Suppressor macrophage treated with lipopolysaccharide for 4 hours (primary cell): ENCODE measurements at regions not wholly inside any gene's neighbourhood (a gene's known extent, or its start where the extent isn't known, plus 50 kb on each side); places are given as distances from the start of the nearest gene placed in this dataset.
"Not testable (repeated sequence)": the region's sequence is repeated elsewhere in the genome, so short reads cannot be mapped to it uniquely, and the experiment has no call there.

Source experiments
- DNase-seq: peaks from one replicate; pipeline ENCODE4 v3.0.0-alpha.2; 2020

DNA sequence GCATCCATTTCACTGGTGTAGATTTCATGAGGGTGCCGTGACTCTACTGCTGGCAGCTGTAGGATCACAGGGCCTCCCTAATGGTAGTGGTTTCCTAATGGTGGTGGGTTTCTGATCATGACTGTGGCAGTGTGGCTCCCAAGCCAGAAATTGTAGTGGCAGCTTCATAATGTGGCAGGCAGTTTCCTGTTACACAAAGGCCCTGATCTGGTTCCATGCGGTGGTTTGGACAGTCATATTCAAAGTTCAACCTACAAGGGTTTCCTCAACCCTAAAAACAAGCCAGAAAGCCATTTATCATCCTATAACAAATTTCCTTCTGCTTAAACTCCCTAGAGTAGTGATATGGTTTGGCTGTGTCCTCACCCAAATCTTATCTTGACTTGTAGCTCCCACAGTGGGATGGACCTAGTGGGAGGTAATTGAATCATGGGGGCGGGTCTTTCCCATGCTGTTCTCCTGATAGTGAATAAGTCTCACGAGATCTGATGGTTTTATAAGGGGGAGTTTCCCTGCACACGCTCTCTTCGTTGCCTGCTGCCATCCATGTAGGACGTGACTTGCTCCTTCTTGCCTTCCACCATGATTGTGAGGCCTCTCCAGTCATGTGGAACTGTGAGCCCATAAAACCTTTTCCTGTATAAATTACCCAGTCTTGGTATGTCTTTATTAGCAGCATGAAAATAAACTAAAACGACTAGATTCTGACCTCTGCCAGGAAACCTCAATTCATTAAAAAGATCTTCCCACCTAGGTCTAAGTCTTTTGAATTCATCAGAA, 257.1 kb downstream of the EFCAB11 start:
- DNase-seq: no peak

GRCh38 chr14:89695846-89696245, 258.7 kb downstream of the EFCAB11 start:
- DNase-seq: no peak

GRCh38 chr14:89690139-89690538, 264.4 kb downstream of the EFCAB11 start:
- no peak for DNase-seq

- not testable (repeated sequence) for DNase-seq
Observed at GRCh38 chr14:89689711-89690110, 264.8 kb downstream of the EFCAB11 start.

GRCh38 chr14:89688507-89689211, 265.9 kb downstream of the EFCAB11 start:
- no peak for DNase-seq

DNA sequence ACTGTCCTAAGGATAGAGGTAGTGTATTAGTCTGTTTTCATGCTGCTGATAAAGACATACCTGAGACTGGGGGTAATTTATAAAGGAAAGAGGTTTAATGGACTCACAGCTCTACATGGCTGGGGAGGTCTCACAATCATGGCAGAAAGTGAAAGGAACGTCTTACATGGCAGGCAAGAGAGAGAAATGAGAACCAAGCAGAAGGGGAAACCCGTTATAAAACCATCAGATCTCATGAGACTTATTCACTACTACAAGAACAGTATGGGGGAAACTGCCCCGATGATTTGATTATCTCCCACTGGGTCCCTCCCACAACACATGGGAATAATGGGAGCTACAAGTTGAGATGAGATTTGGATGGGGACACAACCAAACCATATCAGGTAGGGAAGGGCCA, 267.4 kb downstream of the EFCAB11 start:
- not testable (repeated sequence) for DNase-seq

- DNase-seq: no peak
Observed at GRCh38 chr14:89684139-89684538, 267.1 kb upstream of the FOXN3 start.

DNA sequence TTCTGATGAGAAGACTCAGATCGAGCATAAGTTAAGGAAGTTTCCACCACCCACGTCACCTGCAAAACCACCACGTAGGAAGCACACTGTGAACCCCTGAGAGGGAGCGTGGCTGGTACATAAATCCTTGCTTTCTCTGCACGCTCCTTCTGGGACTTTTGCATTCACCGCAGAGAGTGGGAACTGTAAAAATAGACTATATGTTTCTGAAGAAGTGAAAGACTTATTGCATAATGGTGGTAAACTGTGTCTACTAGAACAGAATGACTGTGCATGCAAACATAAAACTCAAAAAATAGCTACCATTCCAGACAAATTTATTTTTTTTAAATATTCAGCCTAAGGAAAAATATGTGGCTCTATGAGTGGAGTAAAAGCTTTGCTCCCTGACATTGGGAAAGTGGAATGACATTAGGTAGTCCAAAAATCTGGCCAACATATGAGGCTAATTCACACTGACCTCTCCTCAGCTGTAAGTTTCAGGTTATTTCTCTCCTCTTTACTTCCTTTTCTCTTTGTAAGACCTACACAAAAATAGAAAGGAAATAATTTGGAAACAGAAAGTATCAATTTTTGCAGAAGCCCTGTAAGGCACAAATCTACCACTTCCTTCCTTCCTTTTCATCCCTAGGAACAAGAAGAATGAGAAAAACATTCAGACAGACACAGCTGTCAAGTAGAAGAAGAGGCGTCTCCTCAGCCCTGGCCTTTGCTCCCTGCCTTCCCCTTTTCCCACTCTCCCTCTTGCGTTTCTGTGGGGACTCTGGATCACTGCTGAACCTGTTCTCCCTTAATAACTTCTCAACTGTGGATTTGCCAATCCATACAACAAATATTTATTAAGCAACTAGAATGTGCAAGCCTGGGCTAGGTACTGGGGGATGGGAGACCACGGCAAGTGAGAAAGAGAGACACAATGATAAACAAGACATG, 264.3 kb upstream of the FOXN3 start:
- peak; percentile 75 for DNase-seq

DNA sequence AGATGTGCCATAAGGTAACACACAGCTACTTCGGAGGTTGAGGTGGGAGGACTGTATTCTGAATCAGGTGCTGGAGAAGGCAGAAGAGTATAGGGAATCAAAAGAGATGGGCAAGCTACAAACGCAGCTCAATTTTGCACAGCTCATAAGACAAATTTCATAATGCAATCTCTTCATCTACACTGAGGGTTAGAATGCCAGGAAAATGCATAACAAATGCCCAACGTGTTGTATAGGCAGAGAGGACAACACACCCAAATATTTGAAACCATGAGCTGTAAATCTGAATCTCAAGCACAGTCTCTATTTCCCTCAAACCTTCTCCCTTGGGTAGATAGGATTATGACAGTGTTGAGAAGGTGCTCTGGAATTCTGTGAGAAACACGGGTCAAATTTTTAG, 263.1 kb upstream of the FOXN3 start:
- no peak for DNase-seq

GRCh38 chr14:89678768-89679167, 261.7 kb upstream of the FOXN3 start:
- no peak for DNase-seq

DNA sequence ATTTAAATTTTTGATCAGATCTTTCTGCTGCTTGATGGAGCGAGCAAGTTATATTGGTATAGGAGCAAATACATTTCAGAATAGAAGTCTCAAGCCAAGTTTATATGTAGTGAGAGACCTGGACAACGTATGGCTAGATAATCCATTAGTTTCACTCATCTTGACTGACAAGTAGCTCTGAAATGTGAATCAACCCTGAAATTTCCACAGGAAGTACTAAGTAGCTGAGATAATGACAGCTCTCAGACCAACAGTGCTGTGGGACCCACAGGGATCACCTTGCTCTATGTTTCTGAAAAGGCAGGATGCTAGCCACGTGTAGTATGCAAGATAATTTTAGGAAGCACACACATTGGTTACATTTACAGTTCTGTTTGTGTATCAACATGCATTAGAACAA, 258.6 kb upstream of the FOXN3 start:
- DNase-seq: no peak

GRCh38 chr14:89674936-89675335, 257.9 kb upstream of the FOXN3 start:
- no peak for DNase-seq

- DNase-seq: no peak
Observed at GRCh38 chr14:89674240-89674639, 257.2 kb upstream of the FOXN3 start.

DNA sequence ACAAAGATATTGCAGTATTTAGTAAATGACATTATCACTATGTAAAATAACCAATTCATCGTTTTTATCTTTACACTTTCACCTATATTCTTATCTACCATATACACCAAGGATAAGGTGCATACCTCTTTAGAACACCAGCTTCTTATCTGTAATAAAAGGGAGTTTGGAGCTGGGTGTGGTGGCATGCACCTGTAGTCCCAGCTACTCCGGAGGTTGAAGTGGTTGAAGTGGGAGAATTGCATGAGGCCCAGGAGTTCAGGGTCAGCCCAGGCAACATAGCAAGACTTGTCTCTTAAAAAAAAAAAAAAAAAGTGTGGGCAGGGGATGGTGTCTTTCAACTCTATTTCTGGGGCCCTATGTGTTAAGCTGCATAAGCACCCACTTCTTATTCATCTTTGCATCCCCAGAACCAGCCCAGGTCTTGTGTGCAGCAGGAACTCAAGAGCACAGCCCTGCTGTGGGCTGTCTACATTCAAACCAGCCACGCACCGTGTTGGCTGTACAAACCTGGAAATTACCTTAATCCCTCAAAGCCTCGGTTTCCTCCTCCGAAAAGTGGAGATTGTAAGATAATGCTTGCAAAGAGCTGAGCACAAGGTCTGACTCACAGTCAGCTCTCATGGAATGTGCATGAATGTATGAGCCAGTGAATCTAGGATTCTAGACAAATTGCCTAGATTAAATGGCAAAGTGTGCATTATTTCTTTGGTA, 256.6 kb upstream of the FOXN3 start:
- no peak for DNase-seq

- DNase-seq: peak; percentile 32
Observed at GRCh38 chr14:89672636-89673511, 255.8 kb upstream of the FOXN3 start.

GRCh38 chr14:89669193-89669592, 252.2 kb upstream of the FOXN3 start:
- peak; percentile 27 for DNase-seq

- DNase-seq: no peak
Observed at GRCh38 chr14:89667983-89668382, 250.9 kb upstream of the FOXN3 start.

- not testable (repeated sequence) for DNase-seq
Observed at GRCh38 chr14:89665300-89666081, 248.5 kb upstream of the FOXN3 start.

DNA sequence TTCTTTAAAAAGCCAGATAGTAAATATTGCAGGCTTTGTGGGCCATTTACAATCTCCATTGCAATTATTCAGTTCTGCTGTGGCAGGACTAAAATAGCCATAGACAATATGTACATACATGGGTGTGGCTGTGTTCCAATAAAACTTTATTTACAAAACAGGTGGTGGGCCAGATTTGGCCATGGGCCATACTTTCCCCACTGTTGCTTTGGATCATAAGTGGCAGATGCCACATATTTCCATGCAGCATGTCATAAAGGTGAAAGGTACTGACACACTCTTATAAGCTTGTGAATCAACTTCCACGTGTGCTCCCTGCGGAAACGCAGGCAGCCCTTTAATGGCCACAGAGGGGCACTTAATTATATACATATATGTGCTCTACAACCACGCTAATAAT, 244.4 kb upstream of the FOXN3 start:
- no peak for DNase-seq

DNA sequence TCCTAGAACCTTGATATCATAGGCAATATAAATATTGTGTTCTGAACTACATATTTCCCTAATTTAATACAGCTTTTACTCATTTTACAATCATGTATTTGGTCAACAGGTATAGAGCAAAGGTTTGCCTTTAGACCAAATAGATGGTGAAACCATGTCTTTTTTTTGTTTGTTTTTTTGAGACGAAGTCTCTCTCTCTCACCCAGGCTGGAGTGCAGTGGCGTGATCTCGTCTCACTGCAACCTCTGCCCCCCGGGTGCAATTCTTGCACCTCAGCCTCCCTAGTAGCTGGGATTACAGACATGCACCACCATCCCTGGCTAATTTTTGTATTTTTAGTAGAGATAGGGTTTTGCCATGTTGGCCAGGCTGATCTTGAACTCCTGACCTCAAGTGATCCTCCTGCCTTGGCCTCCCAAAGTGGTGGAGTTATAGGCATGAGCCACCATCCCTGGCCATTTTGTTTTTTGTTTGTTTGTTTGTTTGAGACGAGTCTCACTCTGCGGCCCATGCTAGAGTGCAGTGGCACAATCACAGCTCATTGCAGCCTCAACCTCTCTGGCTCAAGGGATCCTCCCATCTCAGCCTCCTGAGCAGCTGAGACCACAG, 243.7 kb upstream of the FOXN3 start:
- not testable (repeated sequence) for DNase-seq
